ENCODE measurements at regions not wholly inside any gene's neighbourhood (a gene's known extent, or its start where the extent isn't known, plus 50 kb on each side); places are given as distances from the start of the nearest gene placed in this dataset.

- Histone ChIP-seq H3K27ac (no peak overlapping the region), H3K9me3 (no peaks in the 10 kb centered on the region), H3K4me1 (no peaks in the 10 kb centered on the region), H3K4me3 (no peak overlapping the region), H3K36me3 (no peaks in the 10 kb centered on the region), H3K27me3 (no peaks in the 10 kb centered on the region)
- intact Hi-C loops (cut with DNase I): no loop called here
- no peak for TF ChIP-seq CTCF (IDR thresholded peaks at IDR 0.05)
- no peak for DNase-seq (ENCODE audit: low spot score in 2 of 2)
These were observed 139.3 kb downstream of the BRMS1L start for GRCh38 chr14:35965400-35965799.

GRCh38 chr14:35964697-35965286 lies 138.7 kb downstream of the BRMS1L start:
- Histone ChIP-seq H3K27ac (no peak overlapping the region), H3K9me3 (no peaks in the 10 kb centered on the region), H3K4me3 (no peak overlapping the region), H3K36me3 (no peaks in the 10 kb centered on the region), H3K4me1 (no peaks in the 10 kb centered on the region), H3K27me3 (no peaks in the 10 kb centered on the region)
- intact Hi-C loops (cut with DNase I): no loop called here
- no peak for DNase-seq (ENCODE audit: low spot score in 2 of 2)
- no peak for TF ChIP-seq CTCF (IDR thresholded peaks at IDR 0.05)

GRCh38 chr14:35963209-35963608 lies 137.1 kb downstream of the BRMS1L start:
- Histone ChIP-seq H3K27ac (no peak overlapping the region), H3K36me3 (no peaks in the 10 kb centered on the region), H3K27me3 (no peaks in the 10 kb centered on the region), H3K4me3 (no peak overlapping the region), H3K9me3 (no peaks in the 10 kb centered on the region), H3K4me1 (no peaks in the 10 kb centered on the region)
- intact Hi-C loops (cut with DNase I): no loop called here
- TF ChIP-seq CTCF (IDR thresholded peaks at IDR 0.05): no peak
- no peak for DNase-seq (ENCODE audit: low spot score in 2 of 2)

- H3K27me3 ChIP-seq: no peaks in the 10 kb centered on the region
- H3K9me3 ChIP-seq: no peaks in the 10 kb centered on the region
- intact Hi-C loops (cut with DNase I): no loop called here
- H3K4me1 ChIP-seq: no peaks in the 10 kb centered on the region
- H3K27ac ChIP-seq: no peak overlapping the region
- DNase-seq (ENCODE audit: low spot score in 2 of 2): no peak
- no peak overlapping the region for H3K4me3 ChIP-seq
- H3K36me3 ChIP-seq: no peaks in the 10 kb centered on the region
- no peak for TF ChIP-seq CTCF (IDR thresholded peaks at IDR 0.05)
These were observed 135.6 kb downstream of the BRMS1L start for GRCh38 chr14:35961697-35962274.

- Histone ChIP-seq H3K9me3 (no peaks in the 10 kb centered on the region), H3K27me3 (no peaks in the 10 kb centered on the region), H3K4me1 (no peaks in the 10 kb centered on the region), H3K4me3 (no peak overlapping the region), H3K36me3 (no peaks in the 10 kb centered on the region), H3K27ac (no peak overlapping the region)
- no peak for TF ChIP-seq CTCF (IDR thresholded peaks at IDR 0.05)
- no peak for DNase-seq (ENCODE audit: low spot score in 2 of 2)
- intact Hi-C loops (cut with DNase I): no loop called here
These were observed 133.7 kb downstream of the BRMS1L start for GRCh38 chr14:35959835-35960234.

- no peak overlapping the region for H3K4me3 ChIP-seq
- H3K4me1 ChIP-seq: no peaks in the 10 kb centered on the region
- H3K9me3 ChIP-seq: no peaks in the 10 kb centered on the region
- intact Hi-C loops (cut with DNase I): no loop called here
- no peaks in the 10 kb centered on the region for H3K36me3 ChIP-seq
- no peaks in the 10 kb centered on the region for H3K27me3 ChIP-seq
- no peak for TF ChIP-seq CTCF (IDR thresholded peaks at IDR 0.05)
- H3K27ac ChIP-seq: no peak overlapping the region
- no peak for DNase-seq (ENCODE audit: low spot score in 2 of 2)
These were observed 132.4 kb downstream of the BRMS1L start for GRCh38 chr14:35958499-35958898.

All from ascending aorta (tissue), 2 donors.